NB4 (cell line): ENCODE measurements at regions not wholly inside any gene's neighbourhood (a gene's known extent, or its start where the extent isn't known, plus 50 kb on each side); places are given as distances from the start of the nearest gene placed in this dataset.

ENCODE experiments used
- CTCF ChIP-seq: IDR thresholded peaks from one replicate; pipeline ENCODE4 v1.5.1; 2012; ENCODE audit warnings: low read depth, low read length
- POLR2A ChIP-seq: IDR thresholded peaks from 2 replicates; pipeline ENCODE4 v1.6.1; 2011; ENCODE audit warnings: mild to moderate bottlenecking; ENCODE audit not compliant: insufficient read length; ENCODE audit errors: extremely low read depth

DNA sequence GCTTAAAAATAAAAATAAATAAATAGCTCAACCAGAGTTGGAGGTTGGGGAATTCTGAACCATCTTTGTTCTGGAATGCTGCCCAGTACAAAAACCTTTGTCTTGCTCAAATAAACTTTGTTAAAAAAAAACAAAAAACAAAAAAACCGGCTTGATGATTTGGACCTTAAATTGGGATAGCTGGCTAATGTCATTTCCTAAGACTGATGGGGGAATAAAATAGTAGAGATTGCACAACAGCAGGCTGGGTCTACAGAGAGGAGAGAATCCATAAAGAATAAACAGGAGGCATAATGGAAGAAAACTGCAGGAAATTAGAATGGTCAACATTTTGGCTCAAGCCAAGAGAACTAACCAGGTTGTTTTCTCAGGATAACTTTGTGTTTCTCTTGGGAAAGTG lies 370.9 kb downstream of the AEBP2 start:
- TF ChIP-seq CTCF, result no peak
- TF ChIP-seq POLR2A, result no peak
